ENCODE measurements at regions not wholly inside any gene's neighbourhood (a gene's known extent, or its start where the extent isn't known, plus 50 kb on each side); places are given as distances from the start of the nearest gene placed in this dataset.

DNA sequence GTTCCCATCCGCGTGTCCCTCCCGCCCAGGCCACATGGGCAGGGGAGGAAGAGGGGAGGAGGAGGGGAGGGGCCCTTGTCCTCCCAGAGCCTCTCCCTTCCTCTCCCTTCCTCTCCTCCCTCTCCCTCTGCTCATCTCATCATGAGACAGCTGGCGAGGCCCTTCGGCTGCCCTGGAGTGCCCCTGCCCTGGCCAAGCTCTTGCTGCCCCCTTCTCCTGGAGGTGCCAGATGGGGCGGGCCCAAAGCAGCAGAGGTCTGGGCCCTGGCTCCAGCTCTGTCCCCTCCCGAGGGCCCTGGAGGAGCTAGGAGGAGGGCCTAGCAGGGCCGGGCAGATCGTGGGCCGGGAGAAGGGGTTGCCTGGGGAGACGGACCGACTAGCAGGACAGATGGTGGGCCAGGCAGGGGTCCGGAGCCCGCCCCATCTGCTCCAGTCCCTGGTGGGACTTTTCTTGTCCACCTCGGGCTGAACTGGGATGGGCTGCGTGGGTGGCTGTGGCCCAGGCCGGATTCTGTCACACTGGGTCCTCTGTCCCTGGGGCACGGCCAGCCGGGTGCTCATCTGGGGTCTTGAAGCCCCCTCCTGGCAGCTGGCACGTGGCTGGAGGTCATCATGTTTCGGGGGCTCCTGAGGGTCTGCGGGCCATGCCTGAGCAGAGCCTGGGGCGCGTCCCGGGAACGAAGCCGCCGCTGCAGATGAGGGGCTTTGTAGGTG, 183.4 kb downstream of the GOLGA6L6 start:
- TF ChIP-seq SUZ12 (IDR thresholded peaks at IDR 0.05; ENCODE audit: extremely low read depth, insufficient read depth, insufficient read length) (no peak), ZNF274 (IDR thresholded peaks at IDR 0.05; ENCODE audit: low read depth, low read length) (no peak), YY1 (IDR thresholded peaks at IDR 0.05; ENCODE audit: insufficient read depth, insufficient read length) (no peak)
